BLaER1 treated with 17β-estradiol and CSF1 and Interleukin-3, amounts not matched to agents 10 nM and 100 nM (cell line): ENCODE measurements at regions not wholly inside any gene's neighbourhood (a gene's known extent, or its start where the extent isn't known, plus 50 kb on each side); places are given as distances from the start of the nearest gene placed in this dataset.

Experiments
- H3K27ac ChIP-seq, 11 experiments: shearing (Covaris generic); formaldehyde crosslinking; 2 replicates each; pipeline ENCODE4 v1.8.1; 2022
- H3K27me3 ChIP-seq, 11 experiments: shearing (Covaris generic); formaldehyde crosslinking; 2 replicates each; pipeline ENCODE4 v1.8.1; 2022
- H3K36me3 ChIP-seq, 11 experiments: shearing (Covaris generic); formaldehyde crosslinking; 2 replicates each; pipeline ENCODE4 v1.8.1; 2022
- H3K4me1 ChIP-seq, 10 experiments: shearing (Covaris generic); formaldehyde crosslinking; 2 replicates each; pipeline ENCODE4 v1.8.1; 2022
- H3K4me2 ChIP-seq, 11 experiments: shearing (Covaris generic); formaldehyde crosslinking; 2 replicates each; pipeline ENCODE4 v1.8.1; 2022
- H3K4me3 ChIP-seq, 10 experiments: shearing (Covaris generic); formaldehyde crosslinking; 2 replicates each; pipeline ENCODE4 v1.8.1; 2022
- H3K9ac ChIP-seq, 11 experiments: shearing (Covaris generic); formaldehyde crosslinking; 2 replicates each; pipeline ENCODE4 v1.8.1; 2022
- H3K9me3 ChIP-seq, 11 experiments: shearing (Covaris generic); formaldehyde crosslinking; replicated peaks in 1 of 11; 2 replicates each; pipeline ENCODE4 v1.8.1; 2022
- H4K20me1 ChIP-seq, 11 experiments: shearing (Covaris generic); formaldehyde crosslinking; 2 replicates each; pipeline ENCODE4 v1.8.1; 2022
- Cebpa-rat ChIP-seq, 11 experiments: shearing (Covaris generic); IDR thresholded peaks; 2 replicates each; pipeline ENCODE4 v1.8.1; 2022

DNA sequence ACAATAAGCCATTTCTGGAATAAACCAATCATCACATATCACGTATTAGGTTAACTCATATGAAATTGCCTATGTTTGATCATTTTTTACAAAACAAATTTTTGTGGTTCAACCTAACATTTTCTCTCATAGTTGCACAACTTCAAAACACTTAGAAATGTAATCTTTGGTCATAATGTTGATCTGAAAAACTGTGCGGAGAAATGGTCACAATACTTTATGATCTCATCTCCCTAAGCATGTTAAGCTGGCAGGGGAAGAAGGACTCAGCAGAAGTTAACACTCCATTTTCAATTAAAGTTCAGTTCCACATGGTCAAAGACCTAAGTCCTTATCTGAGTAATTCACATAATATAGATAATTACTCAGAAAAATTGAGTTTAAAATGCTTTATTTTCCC lies 194.8 kb downstream of the CAPZA3 start:
- Histone ChIP-seq H3K9ac (no peak overlapping the region), H3K27ac (no peak overlapping the region), H3K4me2 (no peak overlapping the region), H3K27me3 (no peaks in the 10 kb centered on the region), H3K4me1 (no peaks in the 10 kb centered on the region), H3K9me3 (peaks cover 10 to 21% (median 19%) of the 10 kb centered on the region in 11 experiments), H3K36me3 (no peaks in the 10 kb centered on the region), H3K4me3 (no peak overlapping the region), H4K20me1 (no peaks in the 10 kb centered on the region)
- TF ChIP-seq Cebpa-rat (IDR thresholded peaks at IDR 0.05), result no peak

DNA sequence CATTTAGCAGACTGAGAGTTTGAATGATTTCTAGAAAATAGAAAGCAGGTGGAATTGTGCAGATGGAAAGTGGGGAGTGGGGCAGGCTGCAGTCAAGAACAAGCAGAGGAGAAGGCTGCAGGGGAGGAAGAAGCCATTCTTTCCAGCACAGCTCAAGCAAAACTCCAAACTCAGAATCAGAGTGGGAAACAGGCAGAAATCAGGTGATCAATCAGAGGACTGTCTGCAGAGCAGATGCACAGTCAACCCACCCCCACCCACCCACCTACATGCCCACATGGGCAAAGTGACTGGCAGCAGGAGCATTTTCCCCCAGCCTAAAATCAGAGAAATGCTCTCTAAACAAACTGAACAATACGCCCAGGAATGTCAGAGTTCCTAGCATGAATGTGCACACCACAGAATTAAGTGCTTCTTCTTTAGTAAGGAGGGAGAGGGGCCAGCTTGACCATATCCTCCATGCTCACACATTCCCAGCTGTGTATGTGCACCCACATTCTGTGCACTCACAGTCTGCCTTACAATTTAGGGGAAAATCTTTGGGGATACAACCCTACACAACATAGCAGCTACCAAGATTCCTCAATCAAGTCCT lies 194.1 kb upstream of the PLEKHA5 start:
- no peaks in the 10 kb centered on the region for H3K36me3 ChIP-seq

DNA sequence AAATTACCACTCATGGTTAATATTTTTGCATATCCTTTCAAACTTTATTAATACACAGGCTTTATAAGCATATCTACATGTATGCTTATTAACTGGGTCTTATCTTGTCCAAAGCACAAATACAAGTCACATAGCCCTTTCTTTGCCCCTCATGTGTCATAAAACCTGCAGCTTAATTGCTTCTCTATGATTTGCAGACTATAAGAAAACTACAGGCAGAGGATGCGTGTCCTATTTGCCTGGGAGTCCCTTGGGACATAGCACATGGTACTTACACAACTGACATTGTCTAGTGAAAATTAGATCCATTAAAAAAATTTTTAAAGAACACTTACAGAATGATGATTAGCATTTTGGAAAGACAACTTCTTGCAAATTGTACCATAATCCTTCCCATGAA lies 190.5 kb upstream of the PLEKHA5 start:
- Histone ChIP-seq H4K20me1 (no peaks in the 10 kb centered on the region), H3K4me3 (no peak overlapping the region), H3K4me2 (no peak overlapping the region), H3K27ac (no peak overlapping the region), H3K27me3 (no peaks in the 10 kb centered on the region), H3K9ac (no peak overlapping the region), H3K4me1 (no peaks in the 10 kb centered on the region), H3K36me3 (no peaks in the 10 kb centered on the region), H3K9me3 (no peaks in the 10 kb centered on the region)
- TF ChIP-seq Cebpa-rat (IDR thresholded peaks at IDR 0.05), result no peak

More for the DNA sequence above, 194.1 kb upstream of the PLEKHA5 start:
- H3K27me3 ChIP-seq, result no peaks in the 10 kb centered on the region
- no peak overlapping the region for H3K4me3 ChIP-seq
- no peak overlapping the region for H3K9ac ChIP-seq
- H4K20me1 ChIP-seq, result no peaks in the 10 kb centered on the region
- H3K4me2 ChIP-seq, result no peak overlapping the region
- no peak overlapping the region for H3K27ac ChIP-seq
- no peaks in the 10 kb centered on the region for H3K4me1 ChIP-seq
- no peak for TF ChIP-seq Cebpa-rat (IDR thresholded peaks at IDR 0.05)
- H3K9me3 ChIP-seq, result peaks cover 0 to 5% (median 3%) of the 10 kb centered on the region in 11 experiments; a peak in 10 of 22 replicates

DNA sequence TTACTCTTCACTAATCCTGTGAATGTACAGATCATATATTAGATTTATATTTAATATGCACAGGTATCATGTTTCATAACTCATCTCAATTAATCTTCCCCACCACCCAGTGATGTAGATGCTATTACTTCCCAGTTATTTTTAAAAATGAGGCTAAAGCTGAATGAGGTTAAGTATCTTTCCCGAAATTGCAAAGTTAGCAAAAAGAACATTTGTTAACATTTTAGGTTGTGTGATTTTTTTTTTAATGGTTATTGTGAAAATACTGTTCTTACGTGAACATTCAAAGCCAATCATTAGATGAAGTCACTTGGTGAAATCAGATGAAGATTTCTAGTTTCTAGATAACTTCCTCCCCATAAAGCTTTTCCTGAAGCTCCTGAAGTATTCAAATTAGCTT lies 186.9 kb upstream of the PLEKHA5 start:
- H3K4me3 ChIP-seq, result no peak overlapping the region
- no peaks in the 10 kb centered on the region for H3K4me1 ChIP-seq
- H3K36me3 ChIP-seq, result no peaks in the 10 kb centered on the region
- no peak for TF ChIP-seq Cebpa-rat (IDR thresholded peaks at IDR 0.05)
- no peaks in the 10 kb centered on the region for H4K20me1 ChIP-seq
- no peaks in the 10 kb centered on the region for H3K9me3 ChIP-seq
- no peaks in the 10 kb centered on the region for H3K27me3 ChIP-seq
- H3K27ac ChIP-seq, result no peak overlapping the region
- H3K4me2 ChIP-seq, result no peak overlapping the region
- no peak overlapping the region for H3K9ac ChIP-seq

DNA sequence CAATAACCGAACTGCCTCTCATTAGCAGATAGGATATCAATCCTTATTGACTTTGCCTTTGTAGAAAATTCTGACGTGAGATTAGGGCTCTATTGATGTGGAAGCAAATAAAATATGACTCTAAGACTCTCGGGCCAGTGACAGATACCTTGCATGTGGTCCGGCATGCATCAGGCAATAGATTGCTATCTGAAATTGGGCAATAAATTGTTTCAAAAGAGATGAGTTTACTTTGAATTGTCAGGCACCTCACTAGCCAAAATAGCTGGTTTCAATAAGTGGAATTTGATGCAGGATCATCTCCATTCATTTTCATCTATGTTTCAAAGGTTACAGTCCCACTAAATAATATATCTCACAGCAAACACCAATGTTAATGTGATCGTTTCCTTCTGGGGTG lies 186.3 kb upstream of the PLEKHA5 start:
- H3K4me2 ChIP-seq, result no peak overlapping the region
- no peak overlapping the region for H3K4me3 ChIP-seq
- no peaks in the 10 kb centered on the region for H3K9me3 ChIP-seq
- no peak overlapping the region for H3K27ac ChIP-seq
- H3K9ac ChIP-seq, result no peak overlapping the region
- no peak for TF ChIP-seq Cebpa-rat (IDR thresholded peaks at IDR 0.05)
- H3K36me3 ChIP-seq, result no peaks in the 10 kb centered on the region
- H3K27me3 ChIP-seq, result no peaks in the 10 kb centered on the region
- H4K20me1 ChIP-seq, result no peaks in the 10 kb centered on the region
- no peaks in the 10 kb centered on the region for H3K4me1 ChIP-seq

- H4K20me1 ChIP-seq, result no peaks in the 10 kb centered on the region
- H3K27me3 ChIP-seq, result no peaks in the 10 kb centered on the region
- H3K4me1 ChIP-seq, result no peaks in the 10 kb centered on the region
- H3K9ac ChIP-seq, result no peak overlapping the region
- TF ChIP-seq Cebpa-rat (IDR thresholded peaks at IDR 0.05), result no peak
- no peak overlapping the region for H3K4me3 ChIP-seq
- H3K4me2 ChIP-seq, result no peak overlapping the region
- no peak overlapping the region for H3K27ac ChIP-seq
- no peaks in the 10 kb centered on the region for H3K36me3 ChIP-seq
- no peaks in the 10 kb centered on the region for H3K9me3 ChIP-seq
Observed at GRCh38 chr12:18946106-18946505, 183.4 kb upstream of the PLEKHA5 start.

DNA sequence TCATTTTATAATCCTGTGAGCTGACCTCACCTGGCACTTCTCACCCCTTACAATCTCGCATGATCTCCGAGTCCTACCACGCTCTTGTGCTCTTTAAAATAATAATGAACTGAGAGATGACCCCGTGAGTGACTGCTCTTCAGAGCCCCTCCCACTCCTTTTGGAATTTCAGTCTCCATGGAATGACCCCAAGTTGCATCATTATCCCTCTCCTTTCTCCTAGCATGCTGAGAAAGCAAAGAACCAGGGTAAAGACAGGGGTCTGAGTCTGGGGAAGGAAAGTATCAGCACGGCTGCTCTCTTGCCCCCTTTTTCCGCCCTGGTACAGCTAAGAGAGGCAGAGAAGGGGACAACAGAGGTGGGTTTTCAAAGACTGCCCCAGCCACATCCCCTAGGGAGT lies 178.3 kb upstream of the PLEKHA5 start:
- Histone ChIP-seq H4K20me1 (no peaks in the 10 kb centered on the region), H3K4me1 (no peaks in the 10 kb centered on the region), H3K9ac (no peak overlapping the region), H3K4me3 (no peak overlapping the region), H3K9me3 (no peaks in the 10 kb centered on the region), H3K36me3 (no peaks in the 10 kb centered on the region), H3K27me3 (no peaks in the 10 kb centered on the region), H3K27ac (no peak overlapping the region), H3K4me2 (no peak overlapping the region)
- no peak for TF ChIP-seq Cebpa-rat (IDR thresholded peaks at IDR 0.05)

DNA sequence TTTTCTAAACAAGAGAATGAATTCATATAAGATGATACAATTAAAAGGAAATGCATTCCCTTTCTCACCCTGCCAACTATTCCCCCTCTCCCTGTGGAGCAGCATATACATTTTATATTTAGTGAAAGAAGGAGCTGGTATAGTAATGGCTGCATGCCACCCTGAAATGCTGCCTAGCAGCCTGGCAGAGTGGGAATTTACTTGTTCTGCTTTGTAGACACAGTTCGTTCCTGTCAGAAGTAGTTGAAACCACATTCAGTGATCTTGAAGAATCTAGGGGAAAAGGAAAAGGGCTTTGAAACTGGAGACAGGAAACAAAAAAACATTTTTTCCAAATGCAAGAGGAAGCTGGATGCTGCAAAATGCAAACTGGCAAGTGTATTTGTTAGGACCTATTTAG lies 176.0 kb upstream of the PLEKHA5 start:
- Histone ChIP-seq H3K27me3 (no peaks in the 10 kb centered on the region), H3K36me3 (no peaks in the 10 kb centered on the region), H3K9me3 (no peaks in the 10 kb centered on the region), H3K4me1 (no peaks in the 10 kb centered on the region), H3K4me2 (no peak overlapping the region), H4K20me1 (no peaks in the 10 kb centered on the region), H3K27ac (no peak overlapping the region), H3K4me3 (no peak overlapping the region), H3K9ac (no peak overlapping the region)
- TF ChIP-seq Cebpa-rat (IDR thresholded peaks at IDR 0.05), result no peak

DNA sequence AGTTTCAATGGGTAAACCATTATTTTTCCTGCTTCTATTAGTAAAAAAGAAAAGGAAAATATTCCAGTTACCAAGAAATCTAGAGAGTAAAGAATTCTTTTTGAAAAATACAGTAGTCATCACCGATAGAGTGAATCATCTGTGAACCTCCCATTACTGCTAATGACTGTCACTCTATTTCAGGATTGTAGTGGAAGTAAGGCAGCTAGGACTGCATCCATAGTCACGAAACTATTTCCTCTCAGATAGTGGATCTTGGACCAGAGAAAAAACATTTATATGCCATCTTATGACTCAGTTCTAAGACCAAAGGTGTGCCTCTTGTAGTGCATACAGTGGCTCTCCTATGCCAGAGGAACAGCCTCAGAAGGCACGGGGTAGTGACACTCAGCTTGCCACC lies 173.9 kb upstream of the PLEKHA5 start:
- Histone ChIP-seq H4K20me1 (no peaks in the 10 kb centered on the region), H3K4me2 (no peak overlapping the region), H3K4me1 (no peaks in the 10 kb centered on the region), H3K4me3 (no peak overlapping the region), H3K27ac (no peak overlapping the region), H3K27me3 (no peaks in the 10 kb centered on the region), H3K36me3 (no peaks in the 10 kb centered on the region), H3K9me3 (no peaks in the 10 kb centered on the region), H3K9ac (no peak overlapping the region)
- no peak for TF ChIP-seq Cebpa-rat (IDR thresholded peaks at IDR 0.05)

- no peak overlapping the region for H3K4me2 ChIP-seq
- H3K9ac ChIP-seq, result no peak overlapping the region
- no peaks in the 10 kb centered on the region; a peak in 1 of 22 replicates for H4K20me1 ChIP-seq
- no peaks in the 10 kb centered on the region for H3K27me3 ChIP-seq
- H3K9me3 ChIP-seq, result no peaks in the 10 kb centered on the region
- TF ChIP-seq Cebpa-rat (IDR thresholded peaks at IDR 0.05), result no peak
- no peak overlapping the region for H3K4me3 ChIP-seq
- H3K36me3 ChIP-seq, result no peaks in the 10 kb centered on the region
- no peak overlapping the region for H3K27ac ChIP-seq
- no peaks in the 10 kb centered on the region for H3K4me1 ChIP-seq
Observed at GRCh38 chr12:18965203-18965602, 164.3 kb upstream of the PLEKHA5 start.
